GM23338 (cell line): ENCODE measurements at regions not wholly inside any gene's neighbourhood (a gene's known extent, or its start where the extent isn't known, plus 50 kb on each side); places are given as distances from the start of the nearest gene placed in this dataset.

ENCODE experiments used
- ATAC-seq: fragments of 200-7000 bp; cut with Tn5 transposase; 3 replicates; pipeline ENCODE4 v1.9.1; 2020
- DNase-seq: peaks from one replicate; pipeline ENCODE4 v3.0.0-alpha.2; 2015; ENCODE audit warnings: low spot score
- H2AFZ ChIP-seq: fragments of 200-600 bp; sonication (generic); 2 replicates; pipeline ENCODE4 v1.8.0; 2016; ENCODE audit warnings: antibody characterized with exemption, mild to moderate bottlenecking, moderate library complexity
- H3F3A ChIP-seq: fragments of 200-600 bp; sonication (generic); replicated peaks from 2 replicates; pipeline ENCODE4 v1.8.0; 2017; ENCODE audit warnings: antibody characterized with exemption, mixed run types, low read depth
- H3K27ac ChIP-seq: fragments of 200-600 bp; sonication (generic); 2 replicates; pipeline ENCODE4 v1.6.1; 2016; ENCODE audit warnings: low read depth
- H3K27me3 ChIP-seq: fragments of 200-600 bp; sonication (generic); 2 replicates; pipeline ENCODE4 v1.8.0; 2016; ENCODE audit warnings: mild to moderate bottlenecking, mixed run types, moderate library complexity; ENCODE audit not compliant: insufficient read depth
- H3K36me3 ChIP-seq: fragments of 200-600 bp; sonication (generic); 2 replicates; pipeline ENCODE4 v1.8.0; 2016; ENCODE audit warnings: mild to moderate bottlenecking; ENCODE audit not compliant: insufficient read depth
- H3K4me1 ChIP-seq: fragments of 200-600 bp; sonication (generic); 2 replicates; pipeline ENCODE4 v1.8.0; 2016; ENCODE audit warnings: mild to moderate bottlenecking, moderate library complexity; ENCODE audit not compliant: insufficient read depth
- H3K4me2 ChIP-seq: fragments of 200-600 bp; sonication (generic); 2 replicates; pipeline ENCODE4 v1.7.1; 2017; ENCODE audit warnings: mixed run types
- H3K4me3 ChIP-seq: fragments of 200-600 bp; sonication (generic); 2 replicates; pipeline ENCODE4 v1.6.1; 2016; ENCODE audit warnings: mixed run types
- H3K79me2 ChIP-seq: fragments of 200-600 bp; sonication (generic); replicated peaks from 2 replicates; pipeline ENCODE4 v1.8.0; 2017; ENCODE audit warnings: mild to moderate bottlenecking; ENCODE audit not compliant: insufficient read depth
- H3K9me2 ChIP-seq: fragments of 200-600 bp; sonication (generic); 2 replicates; pipeline ENCODE4 v1.8.0; 2017; ENCODE audit not compliant: insufficient read depth
- H4K20me1 ChIP-seq: fragments of 200-600 bp; sonication (generic); replicated peaks from 2 replicates; pipeline ENCODE4 v1.8.0; 2017; ENCODE audit warnings: mild to moderate bottlenecking; ENCODE audit not compliant: insufficient read depth
- H3K27ac Mint-ChIP-seq: 2 replicates; pipeline ENCODE4 v1.8.0; 2020; ENCODE audit warnings: inconsistent platforms, mild to moderate bottlenecking, moderate library complexity, mixed read lengths
- H3K27me3 Mint-ChIP-seq: 3 replicates; pipeline ENCODE4 v1.8.0; 2022; ENCODE audit warnings: low read depth, mild to moderate bottlenecking, moderate library complexity, mixed read lengths, inconsistent platforms; ENCODE audit not compliant: insufficient read depth, poor library complexity
- H3K36me3 Mint-ChIP-seq: 3 replicates; pipeline ENCODE4 v1.8.0; 2021; ENCODE audit warnings: low read depth, mild to moderate bottlenecking, inconsistent platforms, moderate library complexity, mixed read lengths
- H3K4me1 Mint-ChIP-seq: 3 replicates; pipeline ENCODE4 v1.8.0; 2020; ENCODE audit warnings: mild to moderate bottlenecking, inconsistent platforms, mixed read lengths
- H3K4me3 Mint-ChIP-seq: 3 replicates; pipeline ENCODE4 v1.8.0; 2021; ENCODE audit warnings: moderate library complexity, mild to moderate bottlenecking, inconsistent platforms, mixed read lengths
- H3K9me3 Mint-ChIP-seq: 3 replicates; pipeline ENCODE4 v1.8.0; 2020; ENCODE audit warnings: moderate library complexity, mild to moderate bottlenecking, inconsistent platforms, mixed read lengths
- CREB1 ChIP-seq: fragments of 250-450 bp; sonication (Bioruptor Pico); IDR thresholded peaks from 2 replicates; pipeline ENCODE4 v1.5.0; 2020; ENCODE audit warnings: low read depth, mild to moderate bottlenecking, moderate library complexity
- EZH2 ChIP-seq: fragments of 200-600 bp; sonication (generic); IDR thresholded peaks from one replicate; pipeline ENCODE4 v1.8.0; 2017; ENCODE audit warnings: antibody characterized with exemption, mild to moderate bottlenecking, low read depth; ENCODE audit not compliant: unreplicated experiment
- EZH2phosphoT487 ChIP-seq: fragments of 200-600 bp; sonication (generic); IDR thresholded peaks from one replicate; pipeline ENCODE4 v1.8.1; 2018; ENCODE audit warnings: antibody characterized with exemption; ENCODE audit not compliant: unreplicated experiment
- JUNB ChIP-seq: IDR thresholded peaks from one replicate; pipeline ENCODE4 v1.6.1; 2016; ENCODE audit warnings: antibody characterized with exemption; ENCODE audit not compliant: unreplicated experiment
- NANOG ChIP-seq: IDR thresholded peaks from 2 replicates; pipeline ENCODE4 v1.6.1; 2016; ENCODE audit warnings: antibody characterized with exemption, borderline replicate concordance
- POLR2AphosphoS5 ChIP-seq: IDR thresholded peaks from 2 replicates; pipeline ENCODE4 v1.6.1; 2016; ENCODE audit warnings: antibody characterized with exemption, low read depth
- STAT1 ChIP-seq: IDR thresholded peaks from one replicate; pipeline ENCODE4 v1.6.1; 2016; ENCODE audit warnings: antibody characterized with exemption; ENCODE audit not compliant: unreplicated experiment
- ZNF114 ChIP-seq: fragments of 250-450 bp; sonication (Bioruptor Pico); IDR thresholded peaks from 2 replicates; pipeline ENCODE4 v1.5.0; 2020; ENCODE audit warnings: mild to moderate bottlenecking, moderate library complexity
- ZNF331 ChIP-seq: fragments of 250-450 bp; sonication (Bioruptor Pico); IDR thresholded peaks from 2 replicates; pipeline ENCODE4 v1.5.0; 2020; ENCODE audit warnings: low read depth, mild to moderate bottlenecking, moderate library complexity
- TF ChIP-seq, protein P1 (sequence below): fragments of 250-450 bp; sonication (Bioruptor Pico); IDR thresholded peaks from 2 replicates; pipeline ENCODE4 v1.5.0; 2020; ENCODE audit warnings: mild to moderate bottlenecking, moderate library complexity
- TF ChIP-seq, protein P2 (sequence below), 2 experiments: fragments of 200-600 bp in 1 of 2; sonication (generic) in 1 of 2; conservative IDR thresholded peaks; 2 replicates each; pipeline versions ENCODE4 v1.5.1 to v1.6.1; 2016 to 2017; ENCODE audit warnings: antibody characterized with exemption in 2 of 2, low read depth in 2 of 2, mild to moderate bottlenecking in 2 of 2, moderate library complexity in 1 of 2
- TF ChIP-seq, protein P3 (sequence below): IDR thresholded peaks from one replicate; pipeline ENCODE4 v1.6.1; 2018; ENCODE audit warnings: antibody characterized with exemption; ENCODE audit not compliant: unreplicated experiment
- TF ChIP-seq, protein P4 (sequence below): IDR thresholded peaks from 2 replicates; pipeline ENCODE4 v1.6.1; 2016; ENCODE audit warnings: antibody characterized with exemption

DNA sequence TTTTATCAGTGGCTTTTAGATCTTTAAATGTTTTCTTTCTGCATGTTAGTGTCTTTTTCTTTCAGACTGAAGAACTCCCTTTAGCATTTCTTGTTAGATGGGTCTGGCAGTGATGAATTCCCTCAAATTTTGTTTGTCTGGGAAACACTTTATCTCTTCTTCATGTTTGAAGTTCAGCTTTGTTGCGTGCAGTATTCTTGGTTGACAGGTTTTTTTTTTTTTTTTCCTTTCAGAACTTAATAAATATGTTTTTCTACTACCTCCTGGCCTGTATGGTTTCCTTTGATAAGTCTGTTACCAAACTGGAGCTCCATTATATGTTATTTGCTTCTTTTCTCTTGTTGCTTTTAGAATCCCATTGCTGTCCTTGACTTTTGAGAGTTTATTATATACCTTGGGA lies 89.8 kb upstream of the ACKR3 start:
- H3K9me3 Mint-ChIP-seq = peaks cover 15% of the 10 kb centered on the region

More for the DNA sequence above, 89.8 kb upstream of the ACKR3 start:
- Histone ChIP-seq H3K4me2 (no peak overlapping the region), H3K27ac (no peak overlapping the region), H3F3A (no peaks in the 10 kb centered on the region), H3K4me1 (peaks cover under 1% of the 10 kb centered on the region; the same call in 1 of the 2 replicates), H4K20me1 (no peaks in the 10 kb centered on the region), H3K79me2 (no peaks in the 10 kb centered on the region), H3K36me3 (no peaks in the 10 kb centered on the region), H3K9me2 (no peaks in the 10 kb centered on the region), H2AFZ (no peak overlapping the region), H3K4me3 (no peak overlapping the region), H3K27me3 (no peaks in the 10 kb centered on the region)
- DNase-seq = no peak
- H3K27me3 Mint-ChIP-seq = peaks cover 3% of the 10 kb centered on the region
- H3K36me3 Mint-ChIP-seq = peaks cover 15% of the 10 kb centered on the region; the same call in 1 of the 3 replicates
- TF ChIP-seq, protein P1, sequence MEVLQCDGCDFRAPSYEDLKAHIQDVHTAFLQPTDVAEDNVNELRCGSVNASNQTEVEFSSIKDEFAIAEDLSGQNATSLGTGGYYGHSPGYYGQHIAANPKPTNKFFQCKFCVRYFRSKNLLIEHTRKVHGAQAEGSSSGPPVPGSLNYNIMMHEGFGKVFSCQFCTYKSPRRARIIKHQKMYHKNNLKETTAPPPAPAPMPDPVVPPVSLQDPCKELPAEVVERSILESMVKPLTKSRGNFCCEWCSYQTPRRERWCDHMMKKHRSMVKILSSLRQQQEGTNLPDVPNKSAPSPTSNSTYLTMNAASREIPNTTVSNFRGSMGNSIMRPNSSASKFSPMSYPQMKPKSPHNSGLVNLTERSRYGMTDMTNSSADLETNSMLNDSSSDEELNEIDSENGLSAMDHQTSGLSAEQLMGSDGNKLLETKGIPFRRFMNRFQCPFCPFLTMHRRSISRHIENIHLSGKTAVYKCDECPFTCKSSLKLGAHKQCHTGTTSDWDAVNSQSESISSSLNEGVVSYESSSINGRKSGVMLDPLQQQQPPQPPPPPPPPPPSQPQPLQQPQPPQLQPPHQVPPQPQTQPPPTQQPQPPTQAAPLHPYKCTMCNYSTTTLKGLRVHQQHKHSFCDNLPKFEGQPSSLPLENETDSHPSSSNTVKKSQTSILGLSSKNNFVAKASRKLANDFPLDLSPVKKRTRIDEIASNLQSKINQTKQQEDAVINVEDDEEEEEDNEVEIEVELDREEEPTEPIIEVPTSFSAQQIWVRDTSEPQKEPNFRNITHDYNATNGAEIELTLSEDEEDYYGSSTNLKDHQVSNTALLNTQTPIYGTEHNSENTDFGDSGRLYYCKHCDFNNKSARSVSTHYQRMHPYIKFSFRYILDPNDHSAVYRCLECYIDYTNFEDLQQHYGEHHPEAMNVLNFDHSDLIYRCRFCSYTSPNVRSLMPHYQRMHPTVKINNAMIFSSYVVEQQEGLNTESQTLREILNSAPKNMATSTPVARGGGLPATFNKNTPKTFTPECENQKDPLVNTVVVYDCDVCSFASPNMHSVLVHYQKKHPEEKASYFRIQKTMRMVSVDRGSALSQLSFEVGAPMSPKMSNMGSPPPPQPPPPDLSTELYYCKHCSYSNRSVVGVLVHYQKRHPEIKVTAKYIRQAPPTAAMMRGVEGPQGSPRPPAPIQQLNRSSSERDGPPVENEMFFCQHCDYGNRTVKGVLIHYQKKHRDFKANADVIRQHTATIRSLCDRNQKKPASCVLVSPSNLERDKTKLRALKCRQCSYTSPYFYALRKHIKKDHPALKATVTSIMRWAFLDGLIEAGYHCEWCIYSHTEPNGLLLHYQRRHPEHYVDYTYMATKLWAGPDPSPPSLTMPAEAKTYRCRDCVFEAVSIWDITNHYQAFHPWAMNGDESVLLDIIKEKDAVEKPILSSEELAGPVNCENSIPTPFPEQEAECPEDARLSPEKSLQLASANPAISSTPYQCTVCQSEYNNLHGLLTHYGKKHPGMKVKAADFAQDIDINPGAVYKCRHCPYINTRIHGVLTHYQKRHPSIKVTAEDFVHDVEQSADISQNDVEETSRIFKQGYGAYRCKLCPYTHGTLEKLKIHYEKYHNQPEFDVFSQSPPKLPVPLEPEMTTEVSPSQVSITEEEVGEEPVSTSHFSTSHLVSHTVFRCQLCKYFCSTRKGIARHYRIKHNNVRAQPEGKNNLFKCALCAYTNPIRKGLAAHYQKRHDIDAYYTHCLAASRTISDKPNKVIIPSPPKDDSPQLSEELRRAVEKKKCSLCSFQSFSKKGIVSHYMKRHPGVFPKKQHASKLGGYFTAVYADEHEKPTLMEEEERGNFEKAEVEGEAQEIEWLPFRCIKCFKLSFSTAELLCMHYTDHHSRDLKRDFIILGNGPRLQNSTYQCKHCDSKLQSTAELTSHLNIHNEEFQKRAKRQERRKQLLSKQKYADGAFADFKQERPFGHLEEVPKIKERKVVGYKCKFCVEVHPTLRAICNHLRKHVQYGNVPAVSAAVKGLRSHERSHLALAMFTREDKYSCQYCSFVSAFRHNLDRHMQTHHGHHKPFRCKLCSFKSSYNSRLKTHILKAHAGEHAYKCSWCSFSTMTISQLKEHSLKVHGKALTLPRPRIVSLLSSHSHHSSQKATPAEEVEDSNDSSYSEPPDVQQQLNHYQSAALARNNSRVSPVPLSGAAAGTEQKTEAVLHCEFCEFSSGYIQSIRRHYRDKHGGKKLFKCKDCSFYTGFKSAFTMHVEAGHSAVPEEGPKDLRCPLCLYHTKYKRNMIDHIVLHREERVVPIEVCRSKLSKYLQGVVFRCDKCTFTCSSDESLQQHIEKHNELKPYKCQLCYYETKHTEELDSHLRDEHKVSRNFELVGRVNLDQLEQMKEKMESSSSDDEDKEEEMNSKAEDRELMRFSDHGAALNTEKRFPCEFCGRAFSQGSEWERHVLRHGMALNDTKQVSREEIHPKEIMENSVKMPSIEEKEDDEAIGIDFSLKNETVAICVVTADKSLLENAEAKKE (CRISPR knock-in tag) = no peak
- TF ChIP-seq ZNF331 (CRISPR knock-in tag) (no peak), ZNF114 (no peak), NANOG (no peak), JUNB (no peak), EZH2phosphoT487 (no peak), CREB1 (no peak), POLR2AphosphoS5 (no peak), STAT1 (no peak), EZH2 (no peak)
- TF ChIP-seq, protein P2, sequence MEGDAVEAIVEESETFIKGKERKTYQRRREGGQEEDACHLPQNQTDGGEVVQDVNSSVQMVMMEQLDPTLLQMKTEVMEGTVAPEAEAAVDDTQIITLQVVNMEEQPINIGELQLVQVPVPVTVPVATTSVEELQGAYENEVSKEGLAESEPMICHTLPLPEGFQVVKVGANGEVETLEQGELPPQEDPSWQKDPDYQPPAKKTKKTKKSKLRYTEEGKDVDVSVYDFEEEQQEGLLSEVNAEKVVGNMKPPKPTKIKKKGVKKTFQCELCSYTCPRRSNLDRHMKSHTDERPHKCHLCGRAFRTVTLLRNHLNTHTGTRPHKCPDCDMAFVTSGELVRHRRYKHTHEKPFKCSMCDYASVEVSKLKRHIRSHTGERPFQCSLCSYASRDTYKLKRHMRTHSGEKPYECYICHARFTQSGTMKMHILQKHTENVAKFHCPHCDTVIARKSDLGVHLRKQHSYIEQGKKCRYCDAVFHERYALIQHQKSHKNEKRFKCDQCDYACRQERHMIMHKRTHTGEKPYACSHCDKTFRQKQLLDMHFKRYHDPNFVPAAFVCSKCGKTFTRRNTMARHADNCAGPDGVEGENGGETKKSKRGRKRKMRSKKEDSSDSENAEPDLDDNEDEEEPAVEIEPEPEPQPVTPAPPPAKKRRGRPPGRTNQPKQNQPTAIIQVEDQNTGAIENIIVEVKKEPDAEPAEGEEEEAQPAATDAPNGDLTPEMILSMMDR (conservative IDR thresholded peaks at IDR 0.05; ENCODE audit: low read depth in 2 of 2) = no peak
- TF ChIP-seq, protein P3, sequence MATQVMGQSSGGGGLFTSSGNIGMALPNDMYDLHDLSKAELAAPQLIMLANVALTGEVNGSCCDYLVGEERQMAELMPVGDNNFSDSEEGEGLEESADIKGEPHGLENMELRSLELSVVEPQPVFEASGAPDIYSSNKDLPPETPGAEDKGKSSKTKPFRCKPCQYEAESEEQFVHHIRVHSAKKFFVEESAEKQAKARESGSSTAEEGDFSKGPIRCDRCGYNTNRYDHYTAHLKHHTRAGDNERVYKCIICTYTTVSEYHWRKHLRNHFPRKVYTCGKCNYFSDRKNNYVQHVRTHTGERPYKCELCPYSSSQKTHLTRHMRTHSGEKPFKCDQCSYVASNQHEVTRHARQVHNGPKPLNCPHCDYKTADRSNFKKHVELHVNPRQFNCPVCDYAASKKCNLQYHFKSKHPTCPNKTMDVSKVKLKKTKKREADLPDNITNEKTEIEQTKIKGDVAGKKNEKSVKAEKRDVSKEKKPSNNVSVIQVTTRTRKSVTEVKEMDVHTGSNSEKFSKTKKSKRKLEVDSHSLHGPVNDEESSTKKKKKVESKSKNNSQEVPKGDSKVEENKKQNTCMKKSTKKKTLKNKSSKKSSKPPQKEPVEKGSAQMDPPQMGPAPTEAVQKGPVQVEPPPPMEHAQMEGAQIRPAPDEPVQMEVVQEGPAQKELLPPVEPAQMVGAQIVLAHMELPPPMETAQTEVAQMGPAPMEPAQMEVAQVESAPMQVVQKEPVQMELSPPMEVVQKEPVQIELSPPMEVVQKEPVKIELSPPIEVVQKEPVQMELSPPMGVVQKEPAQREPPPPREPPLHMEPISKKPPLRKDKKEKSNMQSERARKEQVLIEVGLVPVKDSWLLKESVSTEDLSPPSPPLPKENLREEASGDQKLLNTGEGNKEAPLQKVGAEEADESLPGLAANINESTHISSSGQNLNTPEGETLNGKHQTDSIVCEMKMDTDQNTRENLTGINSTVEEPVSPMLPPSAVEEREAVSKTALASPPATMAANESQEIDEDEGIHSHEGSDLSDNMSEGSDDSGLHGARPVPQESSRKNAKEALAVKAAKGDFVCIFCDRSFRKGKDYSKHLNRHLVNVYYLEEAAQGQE = no peak
- TF ChIP-seq, protein P4, sequence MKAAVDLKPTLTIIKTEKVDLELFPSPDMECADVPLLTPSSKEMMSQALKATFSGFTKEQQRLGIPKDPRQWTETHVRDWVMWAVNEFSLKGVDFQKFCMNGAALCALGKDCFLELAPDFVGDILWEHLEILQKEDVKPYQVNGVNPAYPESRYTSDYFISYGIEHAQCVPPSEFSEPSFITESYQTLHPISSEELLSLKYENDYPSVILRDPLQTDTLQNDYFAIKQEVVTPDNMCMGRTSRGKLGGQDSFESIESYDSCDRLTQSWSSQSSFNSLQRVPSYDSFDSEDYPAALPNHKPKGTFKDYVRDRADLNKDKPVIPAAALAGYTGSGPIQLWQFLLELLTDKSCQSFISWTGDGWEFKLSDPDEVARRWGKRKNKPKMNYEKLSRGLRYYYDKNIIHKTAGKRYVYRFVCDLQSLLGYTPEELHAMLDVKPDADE = no peak
- H3K4me3 Mint-ChIP-seq = no peak overlapping the region
- no peak overlapping the region for H3K27ac Mint-ChIP-seq
- peaks cover 3% of the 10 kb centered on the region; the same call in 2 of the 3 replicates for H3K4me1 Mint-ChIP-seq
- no peak for ATAC-seq
